ENCODE measurements at regions not wholly inside any gene's neighbourhood (a gene's known extent, or its start where the extent isn't known, plus 50 kb on each side); places are given as distances from the start of the nearest gene placed in this dataset.

DNA sequence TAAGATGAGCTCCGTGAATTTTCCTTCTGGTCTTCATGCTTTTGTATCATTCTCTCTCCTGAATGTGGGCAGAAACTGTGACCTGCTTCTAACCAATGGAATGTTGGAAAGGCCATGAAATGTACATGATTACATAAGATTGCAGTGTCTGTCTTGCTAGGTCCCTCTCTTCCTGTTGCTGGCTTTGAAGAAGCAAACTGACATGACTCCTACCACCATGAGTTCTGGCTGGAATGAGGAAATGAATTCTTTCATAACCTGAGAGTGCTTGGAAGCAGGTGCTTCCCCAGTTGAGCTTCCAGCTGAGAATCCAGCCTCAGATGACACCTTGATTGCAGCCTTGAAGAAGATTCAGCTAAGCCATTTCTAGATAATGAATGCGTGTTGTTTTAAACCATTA is 275.0 kb upstream of the MIR17HG start:
- no peak for DNase-seq (ENCODE audit: low read depth in 2 of 2)

DNA sequence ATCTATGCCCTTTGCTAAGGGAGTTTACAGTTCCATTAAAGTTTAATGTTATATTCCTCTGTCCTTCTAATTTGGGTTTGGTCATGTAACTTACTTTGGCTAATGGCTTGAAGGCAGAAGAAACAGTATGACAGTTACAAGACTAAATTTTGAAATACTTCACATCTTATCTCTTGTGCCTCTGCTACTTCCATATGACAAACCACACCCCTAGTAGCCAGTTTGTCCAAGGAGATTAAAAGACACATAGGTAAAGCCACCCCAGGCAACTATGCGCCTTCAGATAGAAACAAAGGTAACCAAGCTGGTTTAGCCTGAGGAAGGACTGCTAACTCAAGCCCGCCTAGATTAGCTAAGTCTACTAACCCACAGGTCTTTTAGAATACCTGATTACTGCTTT is 273.4 kb upstream of the MIR17HG start:
- DNase-seq (ENCODE audit: low read depth in 2 of 2), result no peak

DNA sequence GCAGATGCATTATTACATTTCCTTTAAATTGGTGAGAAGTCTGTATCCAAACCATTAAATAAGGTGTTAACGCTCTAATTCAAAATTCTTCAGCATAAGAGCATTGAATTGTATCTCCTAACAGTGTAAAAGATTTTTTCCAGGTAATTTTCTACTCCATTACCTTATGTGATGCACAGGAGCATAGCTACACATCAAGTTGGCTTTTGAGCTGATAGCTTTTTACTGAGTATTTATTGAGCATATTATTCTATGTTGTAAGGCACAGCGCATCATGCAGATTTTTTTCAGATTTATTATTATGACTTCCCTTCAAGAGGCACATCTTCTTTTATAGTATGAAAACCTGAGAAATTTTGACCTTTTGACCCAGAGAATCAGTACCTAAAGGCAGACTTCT is 270.7 kb upstream of the MIR17HG start:
- DNase-seq (ENCODE audit: low read depth in 2 of 2), result no peak

DNA sequence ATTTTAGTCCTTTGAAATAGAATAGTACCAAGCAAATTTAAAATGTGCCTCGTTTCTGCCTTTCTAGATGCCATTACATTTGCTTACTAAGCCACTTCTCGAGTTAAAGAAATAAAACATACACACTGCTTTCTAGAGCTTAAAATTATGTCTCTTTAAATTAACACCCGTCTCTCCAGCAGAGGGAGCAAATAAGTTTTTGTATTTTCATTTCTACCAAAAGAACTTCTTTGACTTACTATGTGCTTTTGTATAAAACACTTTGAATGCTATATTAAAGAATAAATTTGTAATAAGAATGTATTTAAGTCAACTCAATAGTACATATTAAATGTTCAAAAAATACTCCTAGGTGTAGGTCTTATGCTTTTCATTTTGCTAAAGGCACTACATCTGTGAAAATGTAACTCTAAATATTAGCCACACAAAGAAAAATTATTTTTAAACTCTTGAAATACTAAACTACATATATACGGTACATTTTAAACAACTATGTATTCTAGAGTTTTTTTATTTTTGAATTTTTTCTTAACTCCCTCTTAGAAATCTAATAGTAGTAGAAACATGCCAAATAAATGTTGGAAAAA is 269.3 kb upstream of the MIR17HG start:
- DNase-seq (ENCODE audit: low read depth in 2 of 2), result no peak

DNA sequence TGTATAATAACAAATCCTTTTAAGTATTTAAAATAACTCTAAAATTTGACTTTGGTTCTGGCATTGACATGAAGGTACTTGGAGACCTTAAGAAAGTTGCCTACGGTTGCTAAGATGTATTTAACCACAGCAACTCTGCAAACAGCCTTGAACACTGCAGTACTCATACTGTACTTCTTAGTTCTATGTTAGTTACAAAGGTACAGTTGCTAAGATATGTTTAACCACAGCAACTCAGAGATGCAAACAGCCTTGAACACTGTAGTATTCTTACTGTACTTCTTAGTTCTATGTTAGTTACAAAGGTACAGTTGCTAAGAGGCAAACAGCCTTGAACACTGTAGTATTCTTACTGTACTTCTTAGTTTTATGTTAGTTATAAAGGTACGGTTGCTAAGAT is 268.3 kb upstream of the MIR17HG start:
- DNase-seq (ENCODE audit: low read depth in 2 of 2), result no peak

DNA sequence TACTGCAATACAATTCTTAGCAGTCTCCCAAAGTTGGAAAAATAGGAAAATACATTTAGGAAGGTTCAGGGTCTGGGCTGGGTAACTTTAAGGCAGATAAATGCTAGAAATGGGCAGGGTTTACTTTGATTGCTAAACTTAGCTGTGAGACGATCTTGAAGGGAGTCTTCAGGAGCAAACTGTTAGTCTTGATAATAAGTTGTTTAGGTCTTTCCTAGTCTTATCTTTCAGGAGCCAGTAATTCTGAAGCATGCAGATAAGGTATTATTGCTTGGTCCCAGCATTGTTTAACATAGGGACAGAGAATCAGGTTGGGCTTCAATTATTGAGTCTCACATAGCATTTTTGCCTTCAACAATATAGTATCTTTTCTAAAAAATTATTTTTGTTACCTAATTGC is 262.4 kb upstream of the MIR17HG start:
- no peak for DNase-seq (ENCODE audit: low read depth in 2 of 2)

DNA sequence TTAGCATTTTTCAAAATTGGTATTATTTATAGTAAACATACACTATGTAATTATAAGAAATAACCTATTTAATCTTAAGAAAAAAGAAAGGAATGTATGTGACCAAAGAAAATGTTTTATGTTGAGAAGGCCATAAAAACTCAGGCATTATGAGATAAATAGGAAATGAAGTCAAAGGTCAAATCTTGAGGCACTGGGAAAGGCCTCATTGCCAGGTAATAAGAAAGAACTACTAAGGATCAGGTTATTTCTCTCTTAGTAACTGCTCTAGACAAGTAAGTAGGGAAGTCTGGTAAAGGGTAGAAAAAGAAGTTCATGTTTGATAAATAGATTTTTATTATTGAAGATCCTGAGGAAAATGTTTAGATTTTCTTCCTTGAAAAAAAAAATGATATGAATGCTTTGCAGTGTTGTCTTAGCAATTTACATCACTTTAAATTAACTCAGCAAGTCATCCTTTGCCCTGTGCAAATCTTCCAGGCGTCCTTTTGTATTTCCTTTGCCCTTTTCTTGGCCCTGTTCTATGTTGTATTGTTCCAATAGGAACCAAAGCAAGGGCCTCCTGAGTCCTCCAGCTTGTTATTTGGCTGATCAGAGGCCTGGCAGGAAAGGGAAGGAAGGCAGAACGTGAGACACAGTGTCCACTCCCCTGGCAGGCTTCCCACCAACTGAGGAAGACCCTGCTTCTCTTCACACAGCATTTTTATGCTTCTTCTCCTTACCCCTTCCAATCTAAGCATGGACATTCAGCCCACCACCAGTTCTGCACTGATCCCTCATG is 260.4 kb upstream of the MIR17HG start:
- no peak for DNase-seq (ENCODE audit: low read depth in 2 of 2)

DNA sequence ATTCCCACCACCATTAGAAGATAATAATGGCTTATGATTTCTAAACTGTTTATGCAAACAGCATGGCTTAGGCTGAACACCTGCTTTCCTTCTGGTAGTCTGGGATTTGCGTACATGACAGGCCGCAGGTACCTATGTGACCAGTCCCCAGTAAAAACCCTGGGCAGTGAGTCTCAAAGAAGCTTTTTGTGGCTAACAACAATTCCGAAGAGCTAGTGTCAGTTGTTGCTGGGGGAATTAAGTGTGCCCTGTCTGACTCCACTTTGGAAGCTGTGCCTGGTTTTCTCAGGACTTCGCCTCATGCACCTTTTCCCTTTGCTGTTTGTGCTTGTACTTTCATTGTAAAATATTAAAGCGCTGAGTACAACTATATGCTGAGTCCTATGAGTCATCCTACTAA is 250.2 kb upstream of the MIR17HG start:
- no peak for DNase-seq (ENCODE audit: low read depth in 2 of 2)

DNA sequence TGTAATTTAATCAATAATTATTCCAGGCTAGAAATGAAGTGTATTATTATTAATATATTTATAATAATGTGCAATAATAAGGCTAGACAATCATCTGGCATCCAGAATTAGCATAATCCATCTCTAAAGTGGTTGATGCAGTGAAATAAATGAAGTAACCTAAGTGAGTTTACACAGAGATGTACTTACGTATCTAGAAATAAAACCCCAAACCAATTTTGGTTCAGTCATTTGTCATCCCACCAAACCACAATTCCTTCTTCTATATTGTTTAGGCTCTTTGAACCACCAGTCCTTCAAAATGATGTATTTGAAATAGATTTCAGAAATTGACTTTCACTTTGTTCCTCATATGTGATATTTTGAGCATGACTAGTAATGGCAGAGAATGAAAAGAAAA is 247.6 kb upstream of the MIR17HG start:
- no peak for DNase-seq (ENCODE audit: low read depth in 2 of 2)

DNA sequence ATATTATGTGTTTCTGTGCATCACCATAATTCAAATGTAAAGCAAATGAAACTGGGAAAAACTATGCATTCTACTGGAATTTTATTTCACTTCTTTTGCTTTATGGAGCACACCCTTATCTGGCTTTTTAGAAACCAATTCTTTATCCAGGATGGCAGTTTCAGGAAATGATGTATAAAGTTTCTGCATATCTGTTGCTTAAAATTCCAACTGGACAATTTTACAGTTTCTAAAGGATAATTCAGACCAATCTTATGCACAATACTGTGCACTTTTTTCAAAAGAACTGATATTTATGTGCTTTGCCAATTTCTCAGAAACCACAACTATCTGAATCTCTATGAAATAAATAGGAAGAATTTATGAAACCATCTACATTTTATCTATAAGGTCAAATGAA is 246.5 kb upstream of the MIR17HG start:
- DNase-seq (ENCODE audit: low read depth in 2 of 2), result no peak

DNA sequence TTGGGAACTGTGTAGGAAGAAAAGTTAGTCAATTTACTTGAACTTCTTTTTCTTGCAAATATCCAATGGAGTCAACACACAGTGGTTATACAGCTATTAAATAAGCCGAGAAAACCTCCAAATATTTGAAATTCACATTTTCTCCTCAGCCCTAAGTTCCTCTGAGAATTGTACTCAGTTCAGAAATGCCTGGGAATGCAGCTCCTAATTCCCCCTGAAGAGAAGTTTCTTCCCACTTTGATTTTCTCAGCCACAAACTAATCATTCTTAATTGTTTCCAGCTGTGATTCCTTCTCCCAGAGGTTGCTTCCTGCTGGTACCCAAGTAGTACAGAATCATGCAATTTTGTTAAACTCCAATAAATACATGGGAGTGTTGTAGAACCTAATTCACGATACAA is 246.1 kb upstream of the MIR17HG start:
- no peak for DNase-seq (ENCODE audit: low read depth in 2 of 2)

DNA sequence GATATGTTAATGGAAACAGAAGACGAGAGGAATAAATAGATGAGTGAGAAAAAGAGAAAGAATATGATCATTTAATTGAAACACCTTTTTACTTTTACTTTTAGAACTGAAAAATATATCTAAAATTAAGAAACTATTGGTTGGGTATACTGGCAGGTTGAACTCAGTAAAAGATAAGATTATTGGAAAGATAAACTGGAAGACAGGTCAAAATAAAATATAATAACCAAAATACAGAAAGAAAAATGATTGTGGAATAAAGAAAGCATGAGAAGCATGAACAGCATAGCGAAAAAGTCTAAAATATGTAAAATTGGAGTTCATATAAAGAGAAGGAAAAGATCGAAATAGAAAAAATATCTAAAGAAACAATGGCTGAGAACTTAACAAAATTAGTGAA is 242.2 kb upstream of the MIR17HG start:
- no peak for DNase-seq (ENCODE audit: low read depth in 2 of 2)

DNA sequence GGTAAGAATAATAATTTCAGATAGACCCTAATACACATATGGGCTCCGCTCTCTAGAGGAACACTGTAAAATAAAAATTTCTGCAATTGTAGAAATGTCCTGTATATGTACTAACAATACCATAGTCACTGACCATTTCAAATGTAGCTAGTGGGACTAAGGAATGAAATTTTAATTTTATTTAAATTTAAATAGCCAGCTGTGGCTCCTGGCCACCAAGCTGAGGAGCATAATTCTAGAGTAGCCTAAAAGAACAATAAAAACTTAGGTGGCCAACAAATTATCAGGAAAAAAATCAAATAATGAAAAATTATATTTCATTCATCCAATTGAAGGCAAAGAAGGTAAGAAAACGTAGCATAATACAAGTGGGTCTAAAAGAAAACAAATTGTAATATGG is 240.9 kb upstream of the MIR17HG start:
- no peak for DNase-seq (ENCODE audit: low read depth in 2 of 2)

DNA sequence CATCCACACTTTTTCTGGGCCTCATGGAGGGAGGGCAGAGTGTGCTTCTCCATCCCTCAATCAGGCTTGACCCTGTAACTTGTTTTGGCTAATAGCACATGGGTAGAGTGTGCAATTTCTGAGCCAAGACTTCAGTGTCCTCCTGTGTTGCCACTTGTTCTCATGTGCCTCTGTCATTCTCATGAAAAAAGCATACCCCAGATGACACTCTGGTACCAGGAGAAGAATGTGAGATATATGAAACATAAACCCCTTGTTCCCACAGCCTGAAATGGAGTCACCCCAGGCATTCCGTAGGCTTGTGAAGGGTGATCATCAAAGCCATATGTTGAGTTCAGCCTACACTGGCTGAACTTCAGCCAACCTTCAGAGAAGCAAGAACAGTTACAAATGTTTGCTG is 239.2 kb upstream of the MIR17HG start:
- no peak for DNase-seq (ENCODE audit: low read depth in 2 of 2)

DNA sequence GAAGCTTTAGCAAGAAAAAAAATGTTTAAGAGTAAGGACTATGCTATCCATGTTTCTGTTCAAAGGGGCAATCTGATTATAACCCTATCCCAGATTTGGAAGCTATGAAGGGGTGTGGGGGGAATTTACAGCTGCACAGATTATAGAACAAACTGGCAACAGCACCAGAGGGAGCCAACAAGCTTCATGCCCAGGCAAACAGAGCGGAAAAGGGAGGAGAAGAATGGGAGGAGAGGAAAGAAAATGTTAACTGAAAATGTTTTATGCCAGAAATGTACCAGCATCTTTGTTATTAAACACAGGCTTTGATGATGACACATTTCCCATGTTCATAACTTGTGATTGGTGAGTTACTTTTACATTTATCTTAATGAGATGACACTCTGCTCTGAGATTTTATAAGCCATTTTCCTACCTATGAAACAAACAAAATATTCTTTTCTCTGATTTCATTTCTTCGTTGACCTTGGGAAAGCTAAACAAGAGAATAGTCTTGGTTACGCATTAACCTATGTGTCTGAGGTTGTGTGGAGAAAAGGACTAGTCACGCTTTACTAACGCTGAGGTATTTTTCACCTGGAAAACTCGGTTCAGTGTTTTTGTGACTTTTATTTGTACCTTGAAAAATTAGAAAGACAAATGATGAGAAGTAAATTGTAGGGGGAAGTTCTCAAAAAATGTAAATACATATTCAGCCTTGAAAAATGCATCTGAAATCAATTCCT is 235.8 kb upstream of the MIR17HG start:
- no peak for DNase-seq (ENCODE audit: low read depth in 2 of 2)

DNA sequence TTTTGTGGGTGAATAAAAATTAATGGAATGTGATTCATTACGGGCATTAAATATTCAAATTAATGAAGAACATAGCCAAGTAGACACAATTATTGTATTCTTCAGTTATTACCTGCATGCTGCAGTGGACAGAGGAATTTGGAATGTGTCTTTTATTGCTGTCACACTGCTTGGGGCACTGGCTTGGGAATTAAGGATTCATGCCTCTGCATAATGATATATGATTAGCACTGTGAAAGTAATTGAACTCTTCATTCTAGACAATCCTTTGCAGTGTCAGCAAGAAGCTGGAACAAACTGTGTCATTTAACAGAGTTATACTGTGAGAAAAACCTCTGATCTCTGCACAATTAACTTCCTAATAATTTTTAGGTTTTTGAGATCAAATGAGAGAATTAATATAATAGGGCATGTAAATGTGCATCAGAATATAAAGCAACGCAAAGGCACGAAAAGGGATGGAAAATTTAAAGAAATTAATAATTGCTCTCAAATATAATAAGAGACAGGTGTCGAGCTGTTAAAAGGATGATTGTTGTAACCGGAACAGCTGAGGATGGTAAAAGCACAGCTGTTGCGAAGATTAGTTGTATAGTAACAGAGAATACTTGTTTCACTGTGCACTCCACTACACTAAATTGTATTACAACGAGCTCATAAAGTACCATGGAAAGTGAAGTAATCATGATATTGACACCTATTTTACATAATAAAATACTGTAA is 235.1 kb upstream of the MIR17HG start:
- DNase-seq (ENCODE audit: low read depth in 2 of 2), result no peak

DNA sequence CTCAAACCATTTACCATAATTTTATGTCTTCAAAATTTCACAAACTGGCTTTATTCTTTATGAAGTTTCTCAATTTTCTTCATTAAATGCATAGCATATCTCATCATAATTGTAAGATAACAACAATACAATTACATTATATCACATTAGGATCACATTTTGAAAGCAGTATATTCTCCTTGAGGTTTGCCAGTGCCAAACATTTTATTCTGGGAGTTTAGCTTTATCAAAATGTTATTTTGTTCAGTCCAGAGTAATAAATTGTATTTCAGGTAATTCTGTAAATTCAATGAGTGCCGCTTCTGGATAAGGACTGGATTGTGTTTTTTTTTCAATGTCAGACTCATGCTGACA is 234.6 kb upstream of the MIR17HG start:
- DNase-seq (ENCODE audit: low read depth in 2 of 2), result no peak

DNA sequence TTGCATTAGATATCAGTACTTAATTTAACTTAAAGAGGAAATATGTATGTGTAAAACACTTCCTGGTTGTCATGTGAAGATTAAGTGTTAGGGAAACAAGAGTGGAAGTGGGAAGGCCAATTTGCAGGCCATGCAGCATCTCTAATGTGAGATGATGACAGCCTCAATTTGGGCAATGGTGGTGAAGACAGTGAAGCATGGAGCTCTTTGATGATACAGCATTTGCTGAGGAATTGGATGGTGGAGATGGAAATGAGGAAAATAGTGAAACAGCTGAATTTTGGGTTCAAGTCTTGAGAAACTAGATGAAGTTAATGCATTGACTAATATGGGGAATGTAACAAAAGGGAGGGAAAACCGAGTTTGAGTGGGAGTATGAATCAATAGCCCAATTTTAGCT is 231.7 kb upstream of the MIR17HG start:
- DNase-seq (ENCODE audit: low read depth in 2 of 2), result no peak

DNA sequence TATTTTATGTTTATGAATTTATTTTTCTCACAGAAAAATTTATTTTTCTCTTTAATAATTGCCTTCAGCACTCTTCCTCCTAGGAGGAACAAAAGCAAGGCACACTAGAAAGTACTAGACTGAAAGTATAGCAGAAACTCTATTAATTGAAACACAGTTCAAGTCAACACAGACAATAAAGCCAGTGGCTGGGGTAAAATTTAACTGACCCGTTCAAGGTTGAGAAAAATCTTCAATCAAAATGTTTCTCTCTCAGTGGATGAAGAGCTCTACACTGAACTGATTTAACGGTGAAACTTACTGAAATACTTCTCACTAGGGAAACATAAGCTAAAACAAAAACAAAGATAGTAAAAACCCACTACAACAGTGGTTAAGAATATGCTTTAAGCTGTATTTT is 230.1 kb upstream of the MIR17HG start:
- DNase-seq (ENCODE audit: low read depth in 2 of 2), result no peak

DNA sequence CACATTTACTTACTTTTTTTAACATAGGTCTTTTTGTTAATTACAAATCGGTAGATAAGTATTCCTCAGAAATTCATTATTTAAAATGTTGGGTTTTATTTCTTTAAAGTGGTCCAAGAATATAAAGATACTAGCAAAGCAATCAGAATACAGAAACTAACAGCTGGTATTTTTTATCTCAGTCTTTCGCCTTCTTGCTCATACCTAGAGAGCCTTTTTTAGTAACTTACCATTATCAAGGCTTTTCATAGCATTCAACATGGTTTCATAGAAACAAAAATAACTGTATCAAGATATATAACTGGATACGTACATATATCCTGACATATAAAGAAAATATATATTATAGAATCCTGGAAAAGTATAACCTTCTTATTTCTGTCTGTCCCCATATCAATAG is 227.8 kb upstream of the MIR17HG start:
- no peak for DNase-seq (ENCODE audit: low read depth in 2 of 2)

DNA sequence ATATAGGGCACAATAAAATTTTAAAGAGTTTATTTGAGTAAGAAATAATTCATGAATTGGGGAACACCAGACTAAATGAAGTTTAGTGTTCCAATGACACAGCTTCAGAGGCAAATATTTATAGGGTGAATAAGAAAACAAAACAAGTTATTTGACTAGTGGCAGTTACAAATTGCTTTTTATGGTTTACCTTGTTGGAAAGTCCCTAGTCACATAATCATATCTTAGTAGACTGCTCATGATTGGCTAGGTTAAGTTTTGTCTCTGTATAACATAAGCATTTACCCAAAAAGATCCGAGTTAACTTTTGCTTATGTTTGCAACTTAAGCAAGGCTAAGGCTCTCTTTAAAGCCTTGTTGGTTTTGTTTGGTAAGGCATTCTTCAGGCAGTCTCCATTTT is 224.7 kb upstream of the MIR17HG start:
- no peak for DNase-seq (ENCODE audit: low read depth in 2 of 2)

DNA sequence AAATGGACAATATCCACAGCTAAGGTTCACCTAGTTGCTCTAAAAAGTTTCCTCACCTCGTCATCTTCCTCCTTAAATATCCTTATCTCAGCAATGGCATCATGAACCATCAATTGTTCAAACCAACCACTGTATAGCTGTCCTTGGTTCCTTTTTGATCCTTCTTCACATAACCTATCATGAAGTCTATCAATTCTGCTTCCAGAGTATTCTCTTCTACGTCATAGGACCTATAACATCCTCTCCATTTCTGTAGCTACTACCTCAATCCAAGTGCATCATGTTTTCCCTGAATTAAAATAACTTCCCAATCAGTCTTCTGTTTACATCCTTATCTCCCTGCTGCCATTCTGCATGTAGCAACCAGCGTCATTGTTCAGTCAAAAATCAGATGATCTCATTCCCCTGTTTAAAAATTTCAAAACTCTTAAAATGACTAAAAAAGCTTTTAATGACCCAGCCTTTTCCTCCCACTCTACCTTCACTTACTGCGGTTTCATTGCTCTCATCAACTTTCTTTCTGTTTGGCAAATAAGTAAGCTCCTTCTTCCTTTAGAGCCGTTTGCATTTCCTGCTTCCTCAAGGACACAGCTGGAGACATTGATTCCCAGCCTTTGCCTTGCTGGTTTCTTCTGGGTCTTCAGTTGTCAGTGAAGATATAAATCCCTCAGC is 223.9 kb upstream of the MIR17HG start:
- no peak for DNase-seq (ENCODE audit: low read depth in 2 of 2)

All from activated CD4-positive, alpha-beta T cell treated with anti-CD3 and anti-CD28 coated beads for 24 hours (primary cell).